Left lung (tissue), 4 donors: ENCODE measurements at regions not wholly inside any gene's neighbourhood (a gene's known extent, or its start where the extent isn't known, plus 50 kb on each side); places are given as distances from the start of the nearest gene placed in this dataset.

Source experiments
- ATAC-seq: fragments of 200-7000 bp; cut with Tn5 transposase; one replicate; pipeline ENCODE4 v1.9.1; 2020; ENCODE audit warnings: moderate library complexity
- DNase-seq, 4 donors: peaks; one replicate each; pipeline ENCODE4 v3.0.0-alpha.2; 2013 to 2020
- H3K27ac ChIP-seq, 2 donors: fragments of 200-600 bp; sonication (generic) in 1 of 2; one replicate each; pipeline versions ENCODE4 v1.5.0 to v1.8.0; 2020 to 2021
- H3K27me3 ChIP-seq, 2 donors: fragments of 200-600 bp; sonication (generic) in 1 of 2; one replicate each; pipeline versions ENCODE4 v1.5.0 to v1.8.0; 2020 to 2021
- H3K36me3 ChIP-seq, 2 donors: fragments of 200-600 bp; sonication (generic) in 1 of 2; one replicate each; pipeline versions ENCODE4 v1.5.0 to v1.8.0; 2020 to 2021
- H3K4me1 ChIP-seq, 2 donors: fragments of 200-600 bp; one replicate each; pipeline ENCODE4 v1.8.0; 2021
- H3K4me3 ChIP-seq, 2 donors: fragments of 200-600 bp; sonication (generic) in 1 of 2; one replicate each; pipeline versions ENCODE4 v1.5.0 to v1.8.0; 2020 to 2021; ENCODE audit warnings: mild to moderate bottlenecking in 1 of 2
- H3K9me3 ChIP-seq, 2 donors: fragments of 200-600 bp; sonication (generic) in 1 of 2; one replicate each; pipeline versions ENCODE4 v1.5.0 to v1.8.0; 2020 to 2021
- intact Hi-C, 2 donors: fragments of 100-400 bp; cut with DNase I; formaldehyde crosslinking; loops; one replicate each; pipeline versions ENCODE4 v1.11.2 to v1.14.2; 2022
- TF ChIP-seq, protein P1 (sequence below), 2 donors: fragments of 200-600 bp; sonication (generic) in 1 of 2; IDR thresholded peaks; one replicate each; pipeline versions ENCODE4 v1.5.0 to v1.8.0; 2021; ENCODE audit warnings: antibody characterized with exemption in 2 of 2
- donor health status: DM: no; HTN: yes; CAD: no.
- donor health status: DM: no; HTN: no; CAD: no.

DNA sequence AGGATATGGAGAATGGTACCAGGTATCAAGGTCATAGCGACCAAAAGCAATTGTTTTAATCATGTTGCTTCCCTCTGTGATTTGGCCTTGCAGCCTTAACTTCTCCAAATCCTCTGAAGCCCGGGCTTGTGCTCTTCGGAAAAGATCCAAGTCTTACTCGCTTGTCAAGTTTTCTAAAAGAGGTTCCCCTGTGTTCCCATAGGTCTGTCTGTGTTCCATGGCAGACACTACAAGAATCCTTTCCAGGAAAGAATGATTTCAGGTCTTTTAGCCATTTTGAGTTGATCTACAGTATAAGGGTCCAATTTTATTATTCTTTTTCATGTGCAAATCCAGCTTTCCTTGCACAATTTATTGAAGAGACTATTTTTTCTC, 710.6 kb upstream of the DIAPH2 start:
- Histone ChIP-seq H3K36me3 (no peaks in the 10 kb centered on the region), H3K4me3 (no peak overlapping the region), H3K27ac (no peak overlapping the region), H3K4me1 (no peaks in the 10 kb centered on the region), H3K9me3 (no peaks in the 10 kb centered on the region), H3K27me3 (no peaks in the 10 kb centered on the region)
- ATAC-seq, result no peak
- no peak for DNase-seq
- TF ChIP-seq, protein P1, sequence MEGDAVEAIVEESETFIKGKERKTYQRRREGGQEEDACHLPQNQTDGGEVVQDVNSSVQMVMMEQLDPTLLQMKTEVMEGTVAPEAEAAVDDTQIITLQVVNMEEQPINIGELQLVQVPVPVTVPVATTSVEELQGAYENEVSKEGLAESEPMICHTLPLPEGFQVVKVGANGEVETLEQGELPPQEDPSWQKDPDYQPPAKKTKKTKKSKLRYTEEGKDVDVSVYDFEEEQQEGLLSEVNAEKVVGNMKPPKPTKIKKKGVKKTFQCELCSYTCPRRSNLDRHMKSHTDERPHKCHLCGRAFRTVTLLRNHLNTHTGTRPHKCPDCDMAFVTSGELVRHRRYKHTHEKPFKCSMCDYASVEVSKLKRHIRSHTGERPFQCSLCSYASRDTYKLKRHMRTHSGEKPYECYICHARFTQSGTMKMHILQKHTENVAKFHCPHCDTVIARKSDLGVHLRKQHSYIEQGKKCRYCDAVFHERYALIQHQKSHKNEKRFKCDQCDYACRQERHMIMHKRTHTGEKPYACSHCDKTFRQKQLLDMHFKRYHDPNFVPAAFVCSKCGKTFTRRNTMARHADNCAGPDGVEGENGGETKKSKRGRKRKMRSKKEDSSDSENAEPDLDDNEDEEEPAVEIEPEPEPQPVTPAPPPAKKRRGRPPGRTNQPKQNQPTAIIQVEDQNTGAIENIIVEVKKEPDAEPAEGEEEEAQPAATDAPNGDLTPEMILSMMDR (IDR thresholded peaks at IDR 0.05), result no peak
- intact Hi-C loops, result no loop called here

DNA sequence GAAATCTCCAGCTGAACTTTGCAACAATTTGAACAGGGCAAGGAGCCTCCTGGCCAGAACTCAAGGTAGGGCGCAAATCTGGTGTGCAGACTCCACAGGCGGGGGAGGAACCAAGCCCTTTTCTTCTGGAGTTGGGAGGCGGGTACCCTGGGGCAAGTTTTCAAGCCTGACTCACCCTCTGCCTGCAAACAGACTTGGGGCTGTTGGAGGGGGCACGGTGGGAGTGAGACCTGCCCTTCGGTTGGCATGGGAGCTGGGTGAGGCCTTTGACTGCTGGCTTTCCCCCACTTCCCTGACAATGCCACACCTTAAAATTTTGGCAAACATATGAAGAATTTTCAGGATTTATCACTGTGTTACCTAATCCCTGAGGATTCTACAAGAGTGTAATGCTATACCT, 709.8 kb upstream of the DIAPH2 start:
- Histone ChIP-seq H3K27me3 (no peaks in the 10 kb centered on the region), H3K9me3 (no peaks in the 10 kb centered on the region), H3K4me1 (no peaks in the 10 kb centered on the region), H3K36me3 (no peaks in the 10 kb centered on the region), H3K27ac (no peak overlapping the region), H3K4me3 (no peak overlapping the region)
- ATAC-seq, result no peak
- TF ChIP-seq, protein P1 (IDR thresholded peaks at IDR 0.05), result no peak
- no peak for DNase-seq
- intact Hi-C loops, result no loop called here

DNA sequence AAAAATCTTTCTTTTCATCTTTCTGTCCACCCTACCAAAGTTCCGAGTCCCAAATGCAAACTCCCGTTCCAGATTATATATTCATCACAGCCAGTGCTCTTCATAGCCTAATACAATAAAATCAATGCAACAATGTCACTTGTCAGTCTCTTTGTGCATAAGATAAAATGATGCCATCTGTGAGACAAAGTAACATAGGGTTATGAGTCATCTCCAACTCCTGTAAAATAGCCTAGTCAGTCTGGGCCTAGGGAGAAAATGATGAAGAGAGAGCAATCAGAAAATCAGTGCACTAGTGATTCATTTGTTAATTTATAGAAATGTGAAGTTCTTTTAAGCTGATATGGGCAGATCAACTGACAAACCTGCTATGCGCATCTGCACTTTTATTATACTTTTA, 689.1 kb upstream of the DIAPH2 start:
- H3K27me3 ChIP-seq, result no peaks in the 10 kb centered on the region
- no peaks in the 10 kb centered on the region for H3K9me3 ChIP-seq
- TF ChIP-seq, protein P1 (IDR thresholded peaks at IDR 0.05), result no peak
- no peaks in the 10 kb centered on the region for H3K4me1 ChIP-seq
- H3K36me3 ChIP-seq, result no peaks in the 10 kb centered on the region
- ATAC-seq (no peak), DNase-seq (no peak)
- H3K4me3 ChIP-seq, result no peak overlapping the region
- intact Hi-C loops, result no loop called here
- no peak overlapping the region for H3K27ac ChIP-seq

DNA sequence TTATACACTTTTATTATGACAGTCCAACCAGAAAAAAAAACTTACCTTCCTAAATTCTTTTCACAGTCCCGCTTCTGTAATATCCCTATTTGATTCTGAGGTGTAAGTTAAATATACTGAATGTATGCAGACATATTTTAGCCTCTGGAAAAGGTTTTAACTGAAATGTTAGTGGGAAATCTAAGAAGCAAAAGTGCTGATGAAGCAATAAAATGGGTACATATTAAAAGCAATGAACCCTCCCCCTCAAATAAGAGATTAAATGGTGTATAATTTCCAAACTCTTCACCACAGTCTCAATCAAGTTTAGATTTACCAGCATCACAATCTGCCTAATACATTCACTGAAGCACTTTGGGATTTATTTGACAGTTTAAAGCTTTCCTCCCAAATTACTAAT, 688.3 kb upstream of the DIAPH2 start:
- Histone ChIP-seq H3K27me3 (no peaks in the 10 kb centered on the region), H3K9me3 (no peaks in the 10 kb centered on the region), H3K4me3 (no peak overlapping the region), H3K36me3 (no peaks in the 10 kb centered on the region), H3K27ac (no peak overlapping the region), H3K4me1 (no peaks in the 10 kb centered on the region)
- TF ChIP-seq, protein P1 (IDR thresholded peaks at IDR 0.05), result no peak
- intact Hi-C loops, result no loop called here
- no peak for ATAC-seq
- no peak for DNase-seq

DNA sequence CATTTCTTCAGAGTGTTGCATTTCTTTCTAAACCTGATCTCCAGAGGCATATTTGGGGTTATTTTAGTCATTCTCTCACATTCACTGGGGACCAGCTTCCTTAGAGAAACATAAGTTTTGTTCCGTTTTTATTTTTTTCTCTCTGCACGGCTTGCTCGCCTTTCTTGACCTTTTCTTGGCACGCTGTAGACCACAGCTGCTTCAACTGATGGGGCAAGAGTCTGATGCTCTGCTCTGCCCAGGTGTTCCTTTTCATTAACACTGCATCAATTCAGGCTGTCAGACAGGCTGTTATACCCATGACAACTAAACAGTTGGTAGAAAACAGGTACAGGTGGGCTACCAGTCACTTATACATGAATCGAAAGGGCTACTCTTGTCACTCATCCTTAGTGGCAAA, 682.2 kb upstream of the DIAPH2 start:
- no peak overlapping the region for H3K27ac ChIP-seq
- H3K36me3 ChIP-seq, result no peaks in the 10 kb centered on the region
- TF ChIP-seq, protein P1 (IDR thresholded peaks at IDR 0.05), result no peak
- H3K4me1 ChIP-seq, result no peaks in the 10 kb centered on the region
- intact Hi-C loops, result no loop called here
- H3K27me3 ChIP-seq, result no peaks in the 10 kb centered on the region
- no peaks in the 10 kb centered on the region for H3K9me3 ChIP-seq
- H3K4me3 ChIP-seq, result no peak overlapping the region
- ATAC-seq, result no peak
- peak in 2 of 4 donors; percentile 60 to 74 for DNase-seq
